Thymus (tissue), 11 donors: ENCODE measurements at regions not wholly inside any gene's neighbourhood (a gene's known extent, or its start where the extent isn't known, plus 50 kb on each side); places are given as distances from the start of the nearest gene placed in this dataset.

Source experiments
- DNase-seq, 9 donors: peaks; one replicate each; pipeline ENCODE4 v3.0.0-alpha.2; 2013; ENCODE audit warnings: low spot score in 9 of 9, low read depth in 6 of 9, missing footprints in 1 of 9
- H3K27ac ChIP-seq, 2 donors: one replicate each; pipeline ENCODE4 v1.5.1; 2013; ENCODE audit warnings: control low read depth in 1 of 2, low read depth in 1 of 2, low read length in 1 of 2, mild to moderate bottlenecking in 1 of 2, moderate library complexity in 1 of 2
- H3K27me3 ChIP-seq, 2 donors: one replicate each; pipeline ENCODE4 v1.5.1; 2013; ENCODE audit warnings: low read length in 1 of 2; ENCODE audit not compliant: control insufficient read depth in 2 of 2, insufficient read depth in 1 of 2
- H3K36me3 ChIP-seq, 2 donors: one replicate each; pipeline ENCODE4 v1.5.1; 2013; ENCODE audit warnings: low read length in 1 of 2, mild to moderate bottlenecking in 1 of 2, moderate library complexity in 1 of 2; ENCODE audit not compliant: control insufficient read depth in 2 of 2, insufficient read depth in 2 of 2
- H3K4me1 ChIP-seq, 2 donors: one replicate each; pipeline ENCODE4 v1.5.1; 2013; ENCODE audit warnings: low read length in 2 of 2; ENCODE audit not compliant: control insufficient read depth in 2 of 2, insufficient read depth in 2 of 2
- H3K4me3 ChIP-seq, 2 donors: one replicate each; pipeline ENCODE4 v1.5.1; 2013; ENCODE audit warnings: low read length in 2 of 2, control low read depth in 1 of 2, mild to moderate bottlenecking in 1 of 2
- H3K9me3 ChIP-seq, 2 donors: one replicate each; pipeline ENCODE4 v1.5.1; 2013; ENCODE audit warnings: low read length in 1 of 2, mild to moderate bottlenecking in 1 of 2; ENCODE audit not compliant: control insufficient read depth in 2 of 2, insufficient read depth in 1 of 2
- WGBS: extraction: QIAGEN DNeasy Blood & Tissue Kit; methylation state at CpG from one replicate; pipeline ENCODE4 v1.1.7; 2013; 5-methylcytosine and 5-hydroxymethylcytosine counted together
- donor health status: healthy.

- Histone ChIP-seq H3K4me3 (no peak overlapping the region), H3K27me3 (no peaks in the 10 kb centered on the region), H3K36me3 (no peaks in the 10 kb centered on the region), H3K27ac (no peak overlapping the region), H3K4me1 (no peaks in the 10 kb centered on the region), H3K9me3 (no peaks in the 10 kb centered on the region)
- no peak for DNase-seq
- WGBS: 92% methylated on average over 8 of the region's 8 CpGs
Measured at GRCh38 chr9:86469476-86470250, 115.5 kb upstream of the TUT7 start.

GRCh38 chr9:86464242-86464641 is 110.0 kb upstream of the TUT7 start:
- no peak for DNase-seq
- Histone ChIP-seq H3K27ac (no peak overlapping the region), H3K4me3 (no peak overlapping the region), H3K9me3 (no peaks in the 10 kb centered on the region), H3K36me3 (no peaks in the 10 kb centered on the region), H3K4me1 (no peaks in the 10 kb centered on the region), H3K27me3 (no peaks in the 10 kb centered on the region)
- WGBS: 72% methylated on average over 3 of the region's 3 CpGs

GRCh38 chr9:86460216-86461002 is 106.2 kb upstream of the TUT7 start:
- Histone ChIP-seq H3K4me3 (no peak overlapping the region), H3K27me3 (no peaks in the 10 kb centered on the region), H3K4me1 (no peaks in the 10 kb centered on the region), H3K9me3 (no peaks in the 10 kb centered on the region), H3K27ac (no peak overlapping the region), H3K36me3 (no peaks in the 10 kb centered on the region)
- 93% methylated on average over 11 of the region's 11 CpGs for WGBS
- DNase-seq: no peak

GRCh38 chr9:86459599-86460155 is 105.5 kb upstream of the TUT7 start:
- DNase-seq: no peak
- Histone ChIP-seq H3K27ac (no peak overlapping the region), H3K27me3 (no peaks in the 10 kb centered on the region), H3K4me3 (no peak overlapping the region), H3K36me3 (no peaks in the 10 kb centered on the region), H3K9me3 (no peaks in the 10 kb centered on the region), H3K4me1 (no peaks in the 10 kb centered on the region)
- WGBS: 83% methylated on average over 5 of the region's 5 CpGs

- H3K9me3 ChIP-seq: no peaks in the 10 kb centered on the region
- no peak for DNase-seq
- no peaks in the 10 kb centered on the region for H3K36me3 ChIP-seq
- H3K27ac ChIP-seq: no peak overlapping the region
- no peaks in the 10 kb centered on the region for H3K4me1 ChIP-seq
- H3K27me3 ChIP-seq: no peaks in the 10 kb centered on the region
- no peak overlapping the region for H3K4me3 ChIP-seq
Measured at GRCh38 chr9:86459191-86459590, 105.0 kb upstream of the TUT7 start.

- DNase-seq: no peak
- Histone ChIP-seq H3K36me3 (no peaks in the 10 kb centered on the region), H3K27me3 (no peaks in the 10 kb centered on the region), H3K27ac (no peak overlapping the region), H3K4me3 (no peak overlapping the region), H3K9me3 (no peaks in the 10 kb centered on the region), H3K4me1 (no peaks in the 10 kb centered on the region)
- WGBS: 86% methylated on average over 7 of the region's 7 CpGs
Measured at GRCh38 chr9:86458191-86458855, 104.1 kb upstream of the TUT7 start.

- no peak for DNase-seq
- no peaks in the 10 kb centered on the region for H3K4me1 ChIP-seq
- no peaks in the 10 kb centered on the region for H3K27me3 ChIP-seq
- no peak overlapping the region for H3K4me3 ChIP-seq
- H3K27ac ChIP-seq: no peak overlapping the region
- no peaks in the 10 kb centered on the region for H3K36me3 ChIP-seq
- 96% methylated on average over 4 of the region's 4 CpGs for WGBS
- no peaks in the 10 kb centered on the region for H3K9me3 ChIP-seq
Measured at GRCh38 chr9:86456416-86456815, 102.2 kb upstream of the TUT7 start.

GRCh38 chr9:86454701-86455615 is 100.7 kb upstream of the TUT7 start:
- DNase-seq: no peak

More at GRCh38 chr9:86454701-86455615, 100.7 kb upstream of the TUT7 start:
- Histone ChIP-seq H3K9me3 (no peaks in the 10 kb centered on the region), H3K4me3 (no peak overlapping the region), H3K27me3 (no peaks in the 10 kb centered on the region), H3K27ac (no peak overlapping the region), H3K36me3 (no peaks in the 10 kb centered on the region), H3K4me1 (no peaks in the 10 kb centered on the region)
- 79% methylated on average over 7 of the region's 7 CpGs for WGBS
